ENCODE measurements at regions not wholly inside any gene's neighbourhood (a gene's known extent, or its start where the extent isn't known, plus 50 kb on each side); places are given as distances from the start of the nearest gene placed in this dataset.

DNA sequence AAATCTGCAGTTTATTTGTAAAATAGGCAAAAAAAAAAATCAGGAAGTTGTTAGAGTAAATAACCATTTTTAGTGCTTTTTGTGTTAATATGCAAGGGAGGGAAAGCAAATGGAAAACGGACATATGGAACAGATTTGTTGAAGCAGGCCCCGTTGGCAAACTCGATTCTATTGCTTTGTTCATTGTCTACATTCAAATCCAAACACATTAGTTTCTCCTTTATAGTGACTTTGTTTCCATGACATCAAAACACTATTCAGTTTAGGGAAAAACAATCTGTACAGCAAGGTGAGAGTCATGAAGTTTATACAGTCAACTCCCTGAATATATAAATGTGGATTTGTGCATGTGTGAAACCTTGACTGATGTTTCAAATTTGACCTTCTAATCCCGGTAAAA, 142.2 kb downstream of the FAM47A start:
- Histone ChIP-seq H3K4me2 (replicated peaks; ENCODE audit: low read depth, low read length, poor library complexity, severe bottlenecking) (no peak overlapping the region), H3K9ac (ENCODE audit: low read length) (no peak overlapping the region), H3K27me3 (replicated peaks in 1 of 4; ENCODE audit: control extremely low read depth in 1 of 4, control insufficient read depth in 3 of 4, insufficient read depth in 4 of 4, low read length in 3 of 4) (no peaks in the 10 kb centered on the region), H3K4me3 (ENCODE audit: control extremely low read depth in 1 of 5, extremely low read depth in 1 of 5, insufficient read depth in 1 of 5, low read depth in 2 of 5, low read length in 4 of 5) (no peak overlapping the region), H3K27ac (ENCODE audit: low read length in 2 of 2) (no peak overlapping the region), H3K4me1 (ENCODE audit: control insufficient read depth in 2 of 2, insufficient read depth in 2 of 2, low read length in 2 of 2) (no peaks in the 10 kb centered on the region), H3K9me3 (ENCODE audit: control extremely low read depth in 1 of 3, control insufficient read depth in 2 of 3, insufficient read depth in 1 of 3, low read length in 2 of 3) (peaks cover 0 to 10% (median 0%) of the 10 kb centered on the region in 3 donors), H3K36me3 (replicated peaks in 1 of 2; ENCODE audit: control extremely low read depth in 1 of 2, control insufficient read depth in 1 of 2, extremely low read depth in 1 of 2, insufficient read depth in 2 of 2, low read length in 1 of 2) (no peaks in the 10 kb centered on the region), H4K20me1 (ENCODE audit: control insufficient read depth, insufficient read depth, low read length, poor library complexity, severe bottlenecking) (no peaks in the 10 kb centered on the region), H3K79me2 (ENCODE audit: control insufficient read depth, insufficient read depth, low read length) (no peaks in the 10 kb centered on the region), H2AFZ (ENCODE audit: insufficient read depth, low read depth, low read length, poor library complexity, severe bottlenecking) (no peak overlapping the region)
- POLR2A ChIA-PET, result no interaction called here
- Mint-ChIP-seq H3K4me1 (no peaks in the 10 kb centered on the region), H3K27me3 (no peaks in the 10 kb centered on the region), H3K27ac (no peak overlapping the region), H3K9me3 (ENCODE audit: insufficient read depth) (no peaks in the 10 kb centered on the region), H3K4me3 (no peak overlapping the region)
- intact Hi-C loops (cut with micrococcal nuclease), result no loop called here
- CTCF ChIA-PET, result no interaction called here
- ATAC-seq (ENCODE audit: low read depth) (no peak), DNase-seq (no peak)
- TF ChIP-seq EZH2 (IDR thresholded peaks at IDR 0.05; ENCODE audit: borderline replicate concordance, insufficient read depth, low read depth, low read length, poor library complexity, severe bottlenecking), result no peak
- TF ChIP-seq, protein P1, sequence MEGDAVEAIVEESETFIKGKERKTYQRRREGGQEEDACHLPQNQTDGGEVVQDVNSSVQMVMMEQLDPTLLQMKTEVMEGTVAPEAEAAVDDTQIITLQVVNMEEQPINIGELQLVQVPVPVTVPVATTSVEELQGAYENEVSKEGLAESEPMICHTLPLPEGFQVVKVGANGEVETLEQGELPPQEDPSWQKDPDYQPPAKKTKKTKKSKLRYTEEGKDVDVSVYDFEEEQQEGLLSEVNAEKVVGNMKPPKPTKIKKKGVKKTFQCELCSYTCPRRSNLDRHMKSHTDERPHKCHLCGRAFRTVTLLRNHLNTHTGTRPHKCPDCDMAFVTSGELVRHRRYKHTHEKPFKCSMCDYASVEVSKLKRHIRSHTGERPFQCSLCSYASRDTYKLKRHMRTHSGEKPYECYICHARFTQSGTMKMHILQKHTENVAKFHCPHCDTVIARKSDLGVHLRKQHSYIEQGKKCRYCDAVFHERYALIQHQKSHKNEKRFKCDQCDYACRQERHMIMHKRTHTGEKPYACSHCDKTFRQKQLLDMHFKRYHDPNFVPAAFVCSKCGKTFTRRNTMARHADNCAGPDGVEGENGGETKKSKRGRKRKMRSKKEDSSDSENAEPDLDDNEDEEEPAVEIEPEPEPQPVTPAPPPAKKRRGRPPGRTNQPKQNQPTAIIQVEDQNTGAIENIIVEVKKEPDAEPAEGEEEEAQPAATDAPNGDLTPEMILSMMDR (IDR thresholded peaks at IDR 0.05), result no peak
- no CpG with 5 or more reads among the region's 4 CpGs for WGBS (ENCODE audit: insufficient coverage)

DNA sequence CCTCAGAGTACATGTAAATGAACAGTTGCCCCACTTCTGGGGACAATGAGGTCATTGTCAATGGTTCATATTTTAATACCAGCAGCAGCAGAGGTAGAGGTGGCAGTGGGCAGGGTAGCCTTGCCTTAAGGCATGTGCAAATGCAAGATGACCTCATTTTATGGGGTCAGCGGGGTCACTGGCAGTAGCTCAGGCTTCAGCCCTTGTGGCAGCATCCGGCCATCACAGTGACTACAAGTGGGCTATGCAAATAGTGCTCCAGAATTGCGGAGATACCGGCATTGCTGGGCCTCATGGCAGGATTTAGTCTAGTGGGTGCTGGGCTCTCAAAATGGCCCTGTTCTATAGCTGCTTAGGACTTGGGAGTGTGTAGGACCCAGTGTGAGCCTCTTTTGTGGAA, 144.7 kb downstream of the FAM47A start:
- H3K4me3 ChIP-seq (ENCODE audit: control extremely low read depth in 1 of 5, extremely low read depth in 1 of 5, insufficient read depth in 1 of 5, low read depth in 2 of 5, low read length in 4 of 5), result no peak overlapping the region
- H3K36me3 ChIP-seq (replicated peaks in 1 of 2; ENCODE audit: control extremely low read depth in 1 of 2, control insufficient read depth in 1 of 2, extremely low read depth in 1 of 2, insufficient read depth in 2 of 2, low read length in 1 of 2), result no peaks in the 10 kb centered on the region
- no peak overlapping the region for H3K9ac ChIP-seq (ENCODE audit: low read length)
- no peaks in the 10 kb centered on the region for H3K79me2 ChIP-seq (ENCODE audit: control insufficient read depth, insufficient read depth, low read length)
- no peaks in the 10 kb centered on the region for H3K4me1 ChIP-seq (ENCODE audit: control insufficient read depth in 2 of 2, insufficient read depth in 2 of 2, low read length in 2 of 2)
- TF ChIP-seq, protein P1 (IDR thresholded peaks at IDR 0.05), result no peak
- TF ChIP-seq EZH2 (IDR thresholded peaks at IDR 0.05; ENCODE audit: borderline replicate concordance, insufficient read depth, low read depth, low read length, poor library complexity, severe bottlenecking), result no peak
- WGBS (ENCODE audit: insufficient coverage), result 78% methylated on average over 1 of the region's 4 CpGs
- H3K27me3 Mint-ChIP-seq, result no peaks in the 10 kb centered on the region
- no peak overlapping the region for H3K4me2 ChIP-seq (replicated peaks; ENCODE audit: low read depth, low read length, poor library complexity, severe bottlenecking)
- no peak for DNase-seq
- no peak for ATAC-seq (ENCODE audit: low read depth)
- no peak overlapping the region for H3K27ac ChIP-seq (ENCODE audit: low read length in 2 of 2)
- intact Hi-C loops (cut with micrococcal nuclease), result no loop called here
- no peak overlapping the region for H3K4me3 Mint-ChIP-seq
- no peak overlapping the region for H2AFZ ChIP-seq (ENCODE audit: insufficient read depth, low read depth, low read length, poor library complexity, severe bottlenecking)
- H3K4me1 Mint-ChIP-seq, result no peaks in the 10 kb centered on the region
- POLR2A ChIA-PET, result no interaction called here
- H3K9me3 ChIP-seq (ENCODE audit: control extremely low read depth in 1 of 3, control insufficient read depth in 2 of 3, insufficient read depth in 1 of 3, low read length in 2 of 3), result peaks cover 0 to 10% (median 0%) of the 10 kb centered on the region in 3 donors
- no peak overlapping the region for H3K27ac Mint-ChIP-seq
- no peaks in the 10 kb centered on the region for H3K27me3 ChIP-seq (replicated peaks in 1 of 4; ENCODE audit: control extremely low read depth in 1 of 4, control insufficient read depth in 3 of 4, insufficient read depth in 4 of 4, low read length in 3 of 4)
- no peaks in the 10 kb centered on the region for H4K20me1 ChIP-seq (ENCODE audit: control insufficient read depth, insufficient read depth, low read length, poor library complexity, severe bottlenecking)
- CTCF ChIA-PET, result no interaction called here
- H3K9me3 Mint-ChIP-seq (ENCODE audit: insufficient read depth), result no peaks in the 10 kb centered on the region
